IMR-90 (cell line): ENCODE measurements at regions not wholly inside any gene's neighbourhood (a gene's known extent, or its start where the extent isn't known, plus 50 kb on each side); places are given as distances from the start of the nearest gene placed in this dataset.

ENCODE experiments used
- ATAC-seq: fragments of 200-7000 bp; cut with Tn5 transposase; 2 replicates; pipeline ENCODE4 v1.9.1; 2020; ENCODE audit warnings: low read depth, mild to moderate bottlenecking, moderate library complexity
- BruUV-seq: library from RNA; stranded (reverse); fragments of 400-500 nt; replicated peaks from 2 replicates; lab custom pipeline; 2021; lab: Mats Ljungman, UMichigan
- CTCF ChIA-PET: fragments of 300-600 bp; formaldehyde crosslinking; extraction: SDS; loops from one replicate; lab custom pipeline; 2021; ENCODE audit warnings: antibody characterized with exemption; lab: Yijun Ruan, JAX
- POLR2A ChIA-PET: fragments of 300-600 bp; sonication (Branson Sonifier 250); formaldehyde crosslinking; loops from one replicate; lab custom pipeline; 2022; ENCODE audit warnings: antibody characterized with exemption; ENCODE audit not compliant: unreplicated experiment; lab: Charles Lee
- DNase-seq: peaks from one replicate; pipeline ENCODE4 v3.0.0; 2013
- H2AFZ ChIP-seq: replicated peaks from 2 replicates; pipeline ENCODE3; 2013; ENCODE audit warnings: low read length, mild to moderate bottlenecking; ENCODE audit not compliant: poor library complexity
- H2AK5ac ChIP-seq: 2 replicates; pipeline ENCODE4 v1.6.1; 2013; ENCODE audit warnings: low read depth, low read length, inconsistent platforms
- H2AK9ac ChIP-seq: replicated peaks from 2 replicates; pipeline ENCODE3; 2013; ENCODE audit warnings: mild to moderate bottlenecking, low read depth, low read length, moderate library complexity; ENCODE audit not compliant: poor library complexity
- H2BK120ac ChIP-seq: 2 replicates; pipeline ENCODE4 v1.6.1; 2013; ENCODE audit warnings: low read depth, low read length, inconsistent platforms
- H2BK15ac ChIP-seq: 3 replicates; pipeline ENCODE4 v1.6.1; 2013; ENCODE audit warnings: low read depth, low read length, inconsistent platforms
- H2BK20ac ChIP-seq: 2 replicates; pipeline ENCODE4 v1.6.1; 2013; ENCODE audit warnings: low read depth, mild to moderate bottlenecking, inconsistent platforms, low read length, moderate library complexity
- H2BK5ac ChIP-seq: 2 replicates; pipeline ENCODE4 v1.6.1; 2013; ENCODE audit warnings: mild to moderate bottlenecking, low read depth, low read length, inconsistent platforms; ENCODE audit not compliant: poor library complexity, severe bottlenecking
- H3K14ac ChIP-seq: replicated peaks from 2 replicates; pipeline ENCODE4 v1.6.1; 2013; ENCODE audit warnings: low read depth, low read length, inconsistent platforms
- H3K18ac ChIP-seq: 2 replicates; pipeline ENCODE4 v1.6.1; 2013; ENCODE audit warnings: low read depth, low read length, control low read depth
- H3K23ac ChIP-seq: 2 replicates; pipeline ENCODE4 v1.6.1; 2013; ENCODE audit warnings: low read depth, low read length, inconsistent platforms
- H3K27ac ChIP-seq: 2 replicates; pipeline ENCODE4 v1.5.1; 2013; ENCODE audit warnings: mild to moderate bottlenecking, control low read depth, low read length; ENCODE audit not compliant: insufficient read depth
- H3K27me3 ChIP-seq: 2 replicates; pipeline ENCODE4 v1.6.1; 2013; ENCODE audit warnings: low read length; ENCODE audit not compliant: control insufficient read depth, insufficient read depth
- H3K36me3 ChIP-seq: 2 replicates; pipeline ENCODE4 v1.6.1; 2013; ENCODE audit warnings: low read length, mixed read lengths; ENCODE audit not compliant: control insufficient read depth, insufficient read depth
- H3K4ac ChIP-seq: 2 replicates; pipeline ENCODE4 v1.6.1; 2013; ENCODE audit warnings: low read depth, low read length, inconsistent platforms
- H3K4me1 ChIP-seq: 2 replicates; pipeline ENCODE4 v1.6.1; 2013; ENCODE audit warnings: low read length, mixed read lengths; ENCODE audit not compliant: control insufficient read depth, insufficient read depth
- H3K4me2 ChIP-seq: 2 replicates; pipeline ENCODE4 v1.6.1; 2013; ENCODE audit warnings: low read depth, mild to moderate bottlenecking, control low read depth, low read length, moderate library complexity
- H3K4me3 ChIP-seq: 2 replicates; pipeline ENCODE4 v1.5.1; 2013; ENCODE audit warnings: low read depth, mild to moderate bottlenecking, control low read depth, low read length, moderate library complexity; ENCODE audit not compliant: insufficient read depth
- H3K56ac ChIP-seq: 2 replicates; pipeline ENCODE4 v1.6.1; 2013; ENCODE audit warnings: low read length, inconsistent platforms; ENCODE audit not compliant: insufficient read depth; ENCODE audit errors: extremely low read depth
- H3K79me1 ChIP-seq, 2 experiments: 2 replicates each; pipeline ENCODE4 v1.6.1; 2013; ENCODE audit warnings: low read length in 2 of 2, inconsistent platforms in 1 of 2, low read depth in 1 of 2
- H3K9ac ChIP-seq: 2 replicates; pipeline ENCODE4 v1.6.1; 2013; ENCODE audit warnings: low read depth, low read length, control low read depth
- H3K9me1 ChIP-seq: 2 replicates; pipeline ENCODE4 v1.6.1; 2013; ENCODE audit warnings: low read length, inconsistent platforms; ENCODE audit not compliant: insufficient read depth
- H3K9me3 ChIP-seq: 2 replicates; pipeline ENCODE4 v1.6.1; 2013; ENCODE audit warnings: low read length; ENCODE audit not compliant: control insufficient read depth, insufficient read depth
- H4K20me1 ChIP-seq: 2 replicates; pipeline ENCODE4 v1.6.1; 2013; ENCODE audit warnings: low read length, inconsistent platforms; ENCODE audit not compliant: insufficient read depth
- H4K5ac ChIP-seq: 2 replicates; pipeline ENCODE4 v1.6.1; 2013; ENCODE audit warnings: mild to moderate bottlenecking, low read depth, low read length, control low read depth
- H4K8ac ChIP-seq, 2 experiments: 2 replicates each; pipeline ENCODE4 v1.6.1; 2013; ENCODE audit warnings: low read depth in 2 of 2, low read length in 2 of 2, control low read depth in 1 of 2, inconsistent platforms in 1 of 2
- H4K91ac ChIP-seq: 2 replicates; pipeline ENCODE4 v1.6.1; 2013; ENCODE audit warnings: low read depth, low read length, inconsistent platforms; ENCODE audit not compliant: insufficient read depth
- BHLHE40 ChIP-seq: fragments of 150-350 bp; IDR thresholded peaks from 2 replicates; pipeline ENCODE4 v1.6.1; 2016; ENCODE audit warnings: mild to moderate bottlenecking, low read depth, low read length
- CEBPB ChIP-seq: IDR thresholded peaks from 2 replicates; pipeline ENCODE4 v1.6.1; 2012; ENCODE audit warnings: low read depth, low read length, improper control_type of control experiment
- CHD1 ChIP-seq: IDR thresholded peaks from 2 replicates; pipeline ENCODE4 v1.6.1; 2012; ENCODE audit warnings: low read depth, low read length, improper control_type of control experiment
- CTCF ChIP-seq: conservative IDR thresholded peaks from 2 replicates; pipeline ENCODE4 v1.5.1; 2012; ENCODE audit warnings: mild to moderate bottlenecking, low read depth, low read length, improper control_type of control experiment
- ELK1 ChIP-seq: fragments of 150-350 bp; IDR thresholded peaks from 2 replicates; pipeline ENCODE4 v1.6.1; 2016; ENCODE audit warnings: low read depth, mild to moderate bottlenecking, low read length, moderate library complexity, borderline replicate concordance
- FOS ChIP-seq: fragments of 150-350 bp; IDR thresholded peaks from 2 replicates; pipeline ENCODE4 v1.6.1; 2016; ENCODE audit warnings: low read depth, low read length
- MAFK ChIP-seq: IDR thresholded peaks from 2 replicates; pipeline ENCODE4 v1.6.1; 2012; ENCODE audit warnings: low read depth, low read length, improper control_type of control experiment
- MAZ ChIP-seq: IDR thresholded peaks from 2 replicates; pipeline ENCODE4 v1.6.1; 2012; ENCODE audit warnings: low read depth, mild to moderate bottlenecking, low read length, improper control_type of control experiment, moderate library complexity, borderline replicate concordance
- MXI1 ChIP-seq: IDR thresholded peaks from 2 replicates; pipeline ENCODE4 v1.6.1; 2012; ENCODE audit warnings: low read depth, mild to moderate bottlenecking, low read length, moderate library complexity, borderline replicate concordance
- NFE2L2 ChIP-seq: fragments of 150-350 bp; IDR thresholded peaks from 2 replicates; pipeline ENCODE4 v1.6.1; 2016; ENCODE audit warnings: low read depth, mild to moderate bottlenecking, low read length
- POLR2A ChIP-seq: IDR thresholded peaks from 2 replicates; pipeline ENCODE4 v1.6.1; 2012; ENCODE audit warnings: mild to moderate bottlenecking, low read depth, low read length
- RAD21 ChIP-seq: IDR thresholded peaks from 2 replicates; pipeline ENCODE4 v1.6.1; 2012; ENCODE audit warnings: low read length, improper control_type of control experiment
- RCOR1 ChIP-seq: IDR thresholded peaks from 2 replicates; pipeline ENCODE4 v1.6.1; 2012; ENCODE audit warnings: mild to moderate bottlenecking, low read length, improper control_type of control experiment; ENCODE audit not compliant: insufficient replicate concordance
- RFX5 ChIP-seq: IDR thresholded peaks from 2 replicates; pipeline ENCODE4 v1.8.0; 2012; ENCODE audit warnings: low read depth, mild to moderate bottlenecking, low read length, moderate library complexity
- SMC3 ChIP-seq: fragments of 150-350 bp; IDR thresholded peaks from 2 replicates; pipeline ENCODE4 v1.6.1; 2016; ENCODE audit warnings: low read depth, mild to moderate bottlenecking, antibody characterized with exemption, low read length, moderate library complexity
- USF2 ChIP-seq: fragments of 150-350 bp; IDR thresholded peaks from 2 replicates; pipeline ENCODE4 v1.6.1; 2017; ENCODE audit warnings: mild to moderate bottlenecking, antibody characterized with exemption, low read length, low read depth
- WGBS, 2 experiments: methylation state at CpG; one replicate each; pipeline versions ENCODE4 v1.1.5 to v1.1.7; 2013; ENCODE audit warnings: missing lambda C conversion rate in 2 of 2; ENCODE audit not compliant: insufficient read length in 1 of 2; ENCODE audit errors: extremely low coverage in 2 of 2; 5-methylcytosine and 5-hydroxymethylcytosine counted together
- dilution Hi-C: fragments of 300-500 bp; cut with HindIII; formaldehyde crosslinking; loops from one replicate; pipeline ENCODE4 v1.14.3; 2018; ENCODE audit warnings: low sequenced_read_pairs; ENCODE audit not compliant: unreplicated experiment
- in situ Hi-C: fragments of 300-500 bp; cut with MboI; formaldehyde crosslinking; loops from 3 replicates; pipeline ENCODE4 v1.14.3; 2019; ENCODE audit warnings: low sequenced_read_pairs, inconsistent platforms, mixed read lengths
- intact Hi-C: fragments of 100-400 bp; cut with micrococcal nuclease; formaldehyde crosslinking; loops from 2 replicates; pipeline ENCODE4 v1.10.0; 2022

GRCh38 chr3:110667216-110667615, 404.4 kb upstream of the NECTIN3 start:
- peaks cover 8% of the 10 kb centered on the region for H3K9me3 ChIP-seq
- H3K23ac ChIP-seq, result no peak overlapping the region
- TF ChIP-seq SMC3 (no peak), USF2 (no peak), RCOR1 (no peak), RFX5 (no peak), CTCF (no peak), FOS (no peak), CEBPB (no peak), MXI1 (no peak), POLR2A (no peak), BHLHE40 (no peak), MAZ (no peak), CHD1 (no peak), MAFK (no peak), NFE2L2 (no peak), ELK1 (no peak), RAD21 (no peak)
- H3K36me3 ChIP-seq, result no peaks in the 10 kb centered on the region
- H2AK5ac ChIP-seq, result no peak overlapping the region
- H3K4me2 ChIP-seq, result no peak overlapping the region
- no peak overlapping the region for H3K4me3 ChIP-seq
- in situ Hi-C loops (no loop called here), dilution Hi-C loops (no loop called here), intact Hi-C loops (no loop called here)
- BruUV-seq, result no TSS peak
- no peak overlapping the region; the same call in 1 of the 2 replicates for H3K18ac ChIP-seq
- H2BK20ac ChIP-seq, result peak overlapping the region; percentile 49; the same call in 1 of the 2 replicates
- H3K56ac ChIP-seq, result no peak overlapping the region
- no peaks in the 10 kb centered on the region for H3K9me1 ChIP-seq
- H3K27me3 ChIP-seq, result no peaks in the 10 kb centered on the region
- CTCF ChIA-PET, result interaction anchor here (0.7 kb wide), 1 partner anchor 273 kb away, joined by 3 read pairs; no protein-coding TSS in a partner anchor
- no peak overlapping the region for H2AFZ ChIP-seq
- 0 out of 3 replicates have a peak overlapping the region, but pooled peaks have one; percentile 35 for H2BK15ac ChIP-seq
- H3K9ac ChIP-seq, result no peak overlapping the region
- no peak overlapping the region for H2BK5ac ChIP-seq
- H3K27ac ChIP-seq, result no peak overlapping the region
- H2AK9ac ChIP-seq, result no peak overlapping the region
- peak overlapping the region; percentile 42; the same call in 1 of the 2 replicates for H4K5ac ChIP-seq
- no peak overlapping the region for H4K91ac ChIP-seq
- no peak overlapping the region; a peak in 1 of 4 replicates for H4K8ac ChIP-seq
- H3K4me1 ChIP-seq, result peaks cover 5% of the 10 kb centered on the region
- H2BK120ac ChIP-seq, result peak overlapping the region; percentile 17; the same call in 1 of the 2 replicates
- H4K20me1 ChIP-seq, result no peaks in the 10 kb centered on the region
- POLR2A ChIA-PET, result no interaction called here
- WGBS, 2 experiments, result no CpG with 5 or more reads among the region's 2 CpGs
- no peaks in the 10 kb centered on the region for H3K79me1 ChIP-seq
- no peak for ATAC-seq
- peak overlapping the region; percentile 51; the same call in 1 of the 2 replicates for H3K4ac ChIP-seq
- DNase-seq, result no peak
- H3K14ac ChIP-seq, result peak overlapping the region; percentile 16; the same call in 1 of the 2 replicates
